ENCODE measurements at regions not wholly inside any gene's neighbourhood (a gene's known extent, or its start where the extent isn't known, plus 50 kb on each side); places are given as distances from the start of the nearest gene placed in this dataset.

DNA sequence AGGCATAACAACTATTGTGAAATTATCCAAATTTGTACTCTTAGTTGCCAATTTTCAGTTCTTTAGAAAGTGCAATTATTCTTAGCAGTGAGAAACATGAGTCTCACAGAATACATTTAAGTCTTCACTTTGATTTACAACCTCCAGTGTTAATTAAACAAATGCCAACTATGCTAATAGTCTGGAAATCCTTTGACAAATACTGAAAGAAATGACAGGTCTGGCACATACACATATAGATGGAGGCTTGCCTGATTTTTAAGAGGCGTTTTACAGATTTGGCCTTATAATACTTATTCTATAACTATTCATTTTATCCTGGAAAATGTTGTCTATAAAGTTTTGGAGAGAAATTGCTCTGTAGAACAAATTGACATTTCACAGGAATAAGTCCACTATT is 320.1 kb downstream of the TRIML1 start:
- H3K27ac Mint-ChIP-seq (ENCODE audit: unreplicated experiment): no peak overlapping the region
- H3K36me3 Mint-ChIP-seq (ENCODE audit: insufficient read depth, unreplicated experiment): no peaks in the 10 kb centered on the region
- TF ChIP-seq, protein P1, sequence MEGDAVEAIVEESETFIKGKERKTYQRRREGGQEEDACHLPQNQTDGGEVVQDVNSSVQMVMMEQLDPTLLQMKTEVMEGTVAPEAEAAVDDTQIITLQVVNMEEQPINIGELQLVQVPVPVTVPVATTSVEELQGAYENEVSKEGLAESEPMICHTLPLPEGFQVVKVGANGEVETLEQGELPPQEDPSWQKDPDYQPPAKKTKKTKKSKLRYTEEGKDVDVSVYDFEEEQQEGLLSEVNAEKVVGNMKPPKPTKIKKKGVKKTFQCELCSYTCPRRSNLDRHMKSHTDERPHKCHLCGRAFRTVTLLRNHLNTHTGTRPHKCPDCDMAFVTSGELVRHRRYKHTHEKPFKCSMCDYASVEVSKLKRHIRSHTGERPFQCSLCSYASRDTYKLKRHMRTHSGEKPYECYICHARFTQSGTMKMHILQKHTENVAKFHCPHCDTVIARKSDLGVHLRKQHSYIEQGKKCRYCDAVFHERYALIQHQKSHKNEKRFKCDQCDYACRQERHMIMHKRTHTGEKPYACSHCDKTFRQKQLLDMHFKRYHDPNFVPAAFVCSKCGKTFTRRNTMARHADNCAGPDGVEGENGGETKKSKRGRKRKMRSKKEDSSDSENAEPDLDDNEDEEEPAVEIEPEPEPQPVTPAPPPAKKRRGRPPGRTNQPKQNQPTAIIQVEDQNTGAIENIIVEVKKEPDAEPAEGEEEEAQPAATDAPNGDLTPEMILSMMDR (IDR thresholded peaks at IDR 0.05; ENCODE audit: unreplicated experiment): no peak
- intact Hi-C loops (cut with micrococcal nuclease; ENCODE audit: unreplicated experiment): no loop called here
- DNase-seq: no peak
- peaks cover 8% of the 10 kb centered on the region for H3K9me3 Mint-ChIP-seq (ENCODE audit: low read depth, unreplicated experiment)
- BruUV-seq (replicated peaks): no TSS peak
- no peaks in the 10 kb centered on the region for H3K27me3 Mint-ChIP-seq (ENCODE audit: unreplicated experiment)
- no peak overlapping the region for H3K4me3 Mint-ChIP-seq (ENCODE audit: low read depth, unreplicated experiment)
- H3K4me1 Mint-ChIP-seq (ENCODE audit: low read depth, unreplicated experiment): no peaks in the 10 kb centered on the region
- CTCF ChIA-PET: no interaction called here

DNA sequence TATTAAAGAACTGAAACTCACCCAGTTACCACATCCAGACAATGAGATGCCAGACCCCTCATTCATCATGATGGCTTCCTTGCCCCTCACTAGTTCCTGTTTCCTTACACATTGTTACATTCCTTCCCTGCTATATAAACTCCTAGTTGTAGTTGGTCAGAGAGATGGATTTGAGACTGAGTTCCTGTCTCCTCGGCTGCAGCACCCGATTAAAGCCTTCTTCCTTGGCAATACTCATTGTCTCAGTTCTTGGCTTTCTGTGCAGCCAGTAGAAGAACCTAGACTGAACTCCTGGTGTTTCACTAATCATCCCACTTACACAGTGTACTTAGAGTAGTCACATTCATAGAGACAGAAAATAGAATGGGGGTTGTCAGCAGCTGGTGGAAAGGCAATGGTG is 324.7 kb downstream of the TRIML1 start:
- BruUV-seq (replicated peaks): no TSS peak
- TF ChIP-seq, protein P1 (IDR thresholded peaks at IDR 0.05; ENCODE audit: unreplicated experiment): no peak
- intact Hi-C loops (cut with micrococcal nuclease; ENCODE audit: unreplicated experiment): no loop called here
- CTCF ChIA-PET: no interaction called here
- DNase-seq: no peak
- Mint-ChIP-seq H3K4me1 (ENCODE audit: low read depth, unreplicated experiment) (no peaks in the 10 kb centered on the region), H3K36me3 (ENCODE audit: insufficient read depth, unreplicated experiment) (no peaks in the 10 kb centered on the region), H3K27ac (ENCODE audit: unreplicated experiment) (no peak overlapping the region), H3K27me3 (ENCODE audit: unreplicated experiment) (no peaks in the 10 kb centered on the region), H3K9me3 (ENCODE audit: low read depth, unreplicated experiment) (no peaks in the 10 kb centered on the region), H3K4me3 (ENCODE audit: low read depth, unreplicated experiment) (no peak overlapping the region)

DNA sequence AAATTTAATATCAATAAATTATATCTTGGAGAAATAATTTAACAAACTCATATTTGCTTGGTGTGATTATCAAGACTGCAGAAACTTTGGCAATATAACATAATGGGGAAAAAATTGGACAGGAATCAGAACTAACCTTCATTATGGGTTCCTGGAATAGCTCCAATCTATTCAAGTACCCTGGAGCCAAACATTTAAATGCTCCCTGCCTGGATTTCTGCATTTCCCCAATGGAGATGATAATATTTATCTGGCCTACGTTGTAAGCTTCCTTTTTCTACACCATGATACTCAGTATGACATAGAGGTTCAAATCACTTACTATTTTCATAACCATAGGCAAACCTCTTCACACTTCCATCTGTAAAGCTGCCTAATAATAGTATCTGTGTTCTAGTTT is 326.8 kb downstream of the TRIML1 start:
- no peak overlapping the region for H3K27ac Mint-ChIP-seq (ENCODE audit: unreplicated experiment)
- CTCF ChIA-PET: no interaction called here
- H3K4me3 Mint-ChIP-seq (ENCODE audit: low read depth, unreplicated experiment): no peak overlapping the region
- DNase-seq: no peak
- H3K4me1 Mint-ChIP-seq (ENCODE audit: low read depth, unreplicated experiment): no peaks in the 10 kb centered on the region
- no peaks in the 10 kb centered on the region for H3K9me3 Mint-ChIP-seq (ENCODE audit: low read depth, unreplicated experiment)
- intact Hi-C loops (cut with micrococcal nuclease; ENCODE audit: unreplicated experiment): no loop called here
- BruUV-seq (replicated peaks): no TSS peak
- H3K27me3 Mint-ChIP-seq (ENCODE audit: unreplicated experiment): no peaks in the 10 kb centered on the region
- H3K36me3 Mint-ChIP-seq (ENCODE audit: insufficient read depth, unreplicated experiment): no peaks in the 10 kb centered on the region
- TF ChIP-seq, protein P1 (IDR thresholded peaks at IDR 0.05; ENCODE audit: unreplicated experiment): no peak

DNA sequence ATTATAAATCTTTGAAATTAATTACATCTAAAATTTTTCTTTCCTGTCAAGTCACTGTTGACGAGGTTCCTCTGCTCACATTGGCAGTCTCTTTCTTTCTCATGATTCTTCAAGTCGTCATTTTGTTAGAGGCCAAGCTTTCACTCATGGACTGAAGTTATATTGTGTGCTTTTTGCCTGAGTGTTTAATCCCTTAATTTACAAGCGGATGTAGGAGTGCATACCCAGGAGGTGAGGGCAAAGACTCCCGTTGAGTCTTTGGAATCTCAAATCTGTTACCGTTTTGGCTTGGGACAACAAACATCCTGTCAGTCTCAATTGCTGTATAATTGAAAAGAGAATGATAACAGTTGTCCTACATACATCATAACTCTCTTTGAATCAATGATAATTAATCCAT is 345.0 kb downstream of the TRIML1 start:
- no TSS peak for BruUV-seq (replicated peaks)
- CTCF ChIA-PET: no interaction called here
- Mint-ChIP-seq H3K9me3 (ENCODE audit: low read depth, unreplicated experiment) (no peaks in the 10 kb centered on the region), H3K27me3 (ENCODE audit: unreplicated experiment) (no peaks in the 10 kb centered on the region), H3K27ac (ENCODE audit: unreplicated experiment) (no peak overlapping the region), H3K36me3 (ENCODE audit: insufficient read depth, unreplicated experiment) (no peaks in the 10 kb centered on the region), H3K4me1 (ENCODE audit: low read depth, unreplicated experiment) (no peaks in the 10 kb centered on the region), H3K4me3 (ENCODE audit: low read depth, unreplicated experiment) (no peak overlapping the region)
- DNase-seq: no peak
- TF ChIP-seq, protein P1 (IDR thresholded peaks at IDR 0.05; ENCODE audit: unreplicated experiment): no peak
- intact Hi-C loops (cut with micrococcal nuclease; ENCODE audit: unreplicated experiment): no loop called here

DNA sequence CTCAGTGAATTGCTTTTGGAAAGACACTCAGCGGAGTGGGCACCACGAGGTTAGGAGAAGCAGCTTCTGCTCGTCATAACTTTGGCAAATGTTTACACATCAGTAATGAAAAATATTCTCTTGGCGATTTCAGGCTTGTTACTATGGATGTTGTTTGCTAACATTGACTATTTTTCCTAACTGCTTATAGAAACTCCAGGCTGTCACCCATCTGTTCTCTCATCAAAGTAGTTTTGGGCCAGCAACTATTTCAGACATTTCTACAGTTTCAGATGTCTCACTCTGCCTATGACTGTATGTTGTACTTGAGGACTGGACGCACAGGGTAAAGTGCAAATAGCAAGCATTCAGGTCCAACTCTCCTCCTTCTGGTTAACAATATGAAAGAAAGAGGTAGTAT is 346.7 kb downstream of the TRIML1 start:
- no TSS peak for BruUV-seq (replicated peaks)
- Mint-ChIP-seq H3K36me3 (ENCODE audit: insufficient read depth, unreplicated experiment) (no peaks in the 10 kb centered on the region), H3K27me3 (ENCODE audit: unreplicated experiment) (no peaks in the 10 kb centered on the region), H3K27ac (ENCODE audit: unreplicated experiment) (no peak overlapping the region), H3K4me1 (ENCODE audit: low read depth, unreplicated experiment) (no peaks in the 10 kb centered on the region), H3K9me3 (ENCODE audit: low read depth, unreplicated experiment) (no peaks in the 10 kb centered on the region), H3K4me3 (ENCODE audit: low read depth, unreplicated experiment) (no peak overlapping the region)
- DNase-seq: no peak
- TF ChIP-seq, protein P1 (IDR thresholded peaks at IDR 0.05; ENCODE audit: unreplicated experiment): no peak
- intact Hi-C loops (cut with micrococcal nuclease; ENCODE audit: unreplicated experiment): no loop called here
- CTCF ChIA-PET: no interaction called here
